WERI-Rb-1 (cell line): ENCODE measurements at regions not wholly inside any gene's neighbourhood (a gene's known extent, or its start where the extent isn't known, plus 50 kb on each side); places are given as distances from the start of the nearest gene placed in this dataset.

Source experiments
- DNase-seq: peaks from one replicate; pipeline ENCODE4 v3.0.0-alpha.2; 2020
- H3K27ac ChIP-seq: fragments of 250-450 bp; sonication (Bioruptor Pico); 2 replicates; pipeline ENCODE4 v1.5.1; 2020; ENCODE audit warnings: mild to moderate bottlenecking, moderate library complexity
- H3K27me3 ChIP-seq: fragments of 250-450 bp; sonication (Bioruptor Pico); 2 replicates; pipeline ENCODE4 v1.5.1; 2021; ENCODE audit warnings: mild to moderate bottlenecking, low read depth, moderate library complexity; ENCODE audit not compliant: insufficient read depth, severe bottlenecking
- H3K36me3 ChIP-seq: fragments of 250-450 bp; sonication (Bioruptor Pico); 2 replicates; pipeline ENCODE4 v1.5.1; 2020; ENCODE audit warnings: mild to moderate bottlenecking, moderate library complexity
- H3K4me3 ChIP-seq: 2 replicates; pipeline ENCODE4 v1.5.1; 2011; ENCODE audit warnings: low read depth, mild to moderate bottlenecking, control low read depth, low read length
- H3K9me3 ChIP-seq: fragments of 250-450 bp; sonication (Bioruptor Pico); 2 replicates; pipeline ENCODE4 v1.5.1; 2021; ENCODE audit warnings: mild to moderate bottlenecking, moderate library complexity; ENCODE audit not compliant: severe bottlenecking
- CTCF ChIP-seq: IDR thresholded peaks from 2 replicates; pipeline ENCODE4 v1.5.1; 2011; ENCODE audit warnings: low read depth, mild to moderate bottlenecking, control low read depth, inconsistent platforms, low read length

- no peaks in the 10 kb centered on the region for H3K27me3 ChIP-seq
- no peak overlapping the region for H3K27ac ChIP-seq
- no peak overlapping the region for H3K4me3 ChIP-seq
- H3K36me3 ChIP-seq, result no peaks in the 10 kb centered on the region
- H3K9me3 ChIP-seq, result peaks cover 30% of the 10 kb centered on the region
- DNase-seq, result no peak
- TF ChIP-seq CTCF, result no peak
These were observed 110.5 kb upstream of the INSIG1 start for GRCh38 chr7:155187061-155187785.

GRCh38 chr7:155188357-155188756 is 109.3 kb upstream of the INSIG1 start:
- no peak for DNase-seq
- H3K27ac ChIP-seq, result no peak overlapping the region
- no peak overlapping the region for H3K4me3 ChIP-seq
- TF ChIP-seq CTCF, result no peak
- no peaks in the 10 kb centered on the region for H3K36me3 ChIP-seq
- no peaks in the 10 kb centered on the region for H3K27me3 ChIP-seq
- peaks cover 30% of the 10 kb centered on the region for H3K9me3 ChIP-seq

GRCh38 chr7:155188821-155189581 is 108.7 kb upstream of the INSIG1 start:
- Histone ChIP-seq H3K27ac (peak overlapping the region; percentile 13; the same call in 1 of the 2 replicates), H3K4me3 (no peak overlapping the region), H3K27me3 (no peaks in the 10 kb centered on the region), H3K36me3 (no peaks in the 10 kb centered on the region), H3K9me3 (peaks cover 24% of the 10 kb centered on the region)
- DNase-seq, result no peak
- no peak for TF ChIP-seq CTCF

- Histone ChIP-seq H3K27me3 (no peaks in the 10 kb centered on the region), H3K4me3 (no peak overlapping the region), H3K27ac (peak overlapping the region; percentile 13; the same call in 1 of the 2 replicates), H3K9me3 (peaks cover 22% of the 10 kb centered on the region), H3K36me3 (no peaks in the 10 kb centered on the region)
- no peak for DNase-seq
- TF ChIP-seq CTCF, result no peak
These were observed 108.1 kb upstream of the INSIG1 start for GRCh38 chr7:155189590-155189989.

- peak; percentile 39 for DNase-seq
- Histone ChIP-seq H3K27ac (no peak overlapping the region), H3K36me3 (no peaks in the 10 kb centered on the region), H3K27me3 (no peaks in the 10 kb centered on the region), H3K9me3 (peaks cover 11% of the 10 kb centered on the region), H3K4me3 (peak overlapping the region; percentile 11; the same call in 1 of the 2 replicates)
- TF ChIP-seq CTCF, result peak; percentile 80
These were observed 107.0 kb upstream of the INSIG1 start for GRCh38 chr7:155190688-155191087.
